ENCODE measurements at regions not wholly inside any gene's neighbourhood (a gene's known extent, or its start where the extent isn't known, plus 50 kb on each side); places are given as distances from the start of the nearest gene placed in this dataset.
A peak's percentile ranks its signal among the peaks of the same experiment; 100 is the strongest.
"Not testable (repeated sequence)": the region's sequence is repeated elsewhere in the genome, so short reads cannot be mapped to it uniquely, and the experiment has no call there.

DNA sequence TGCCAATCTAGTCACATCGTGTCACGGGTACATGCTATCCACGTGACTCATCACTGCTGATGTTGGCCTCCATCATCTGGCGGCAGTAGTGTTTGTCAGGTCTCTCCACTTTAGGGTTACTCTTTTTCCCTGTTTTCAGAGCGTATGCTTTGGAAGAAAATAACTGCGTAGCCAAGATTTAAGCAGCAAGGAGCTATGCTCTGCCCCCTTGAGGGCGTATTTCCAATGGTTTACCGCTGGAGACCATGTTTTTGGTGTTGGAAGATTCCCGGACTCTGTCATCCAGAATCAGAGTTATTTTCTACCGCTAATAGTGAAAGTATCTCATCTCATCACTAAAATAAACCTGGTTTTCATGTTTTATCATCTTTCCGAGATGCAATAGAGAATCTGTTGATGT, 306.5 kb downstream of the C6orf118 start:
- DNase-seq (ENCODE audit: low read depth), result no peak

DNA sequence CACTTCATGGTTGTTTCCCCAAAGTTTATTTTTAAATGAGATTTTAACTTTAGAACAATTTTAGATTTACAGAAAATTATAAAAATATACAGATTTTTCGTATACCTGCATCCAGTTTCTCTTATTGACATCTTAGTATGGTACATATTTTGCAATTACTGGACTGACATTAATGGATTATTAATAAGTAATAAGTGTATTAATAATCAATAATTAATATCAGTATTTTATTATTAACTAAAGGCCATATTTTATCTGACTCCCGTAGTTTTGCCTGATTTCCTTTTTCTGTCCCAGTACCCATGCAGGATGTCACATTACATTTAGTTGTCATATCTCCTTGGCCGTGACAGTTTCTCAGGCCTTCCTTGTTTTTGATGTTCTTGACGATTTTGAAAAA, 307.0 kb downstream of the C6orf118 start:
- no peak for DNase-seq (ENCODE audit: low read depth)

DNA sequence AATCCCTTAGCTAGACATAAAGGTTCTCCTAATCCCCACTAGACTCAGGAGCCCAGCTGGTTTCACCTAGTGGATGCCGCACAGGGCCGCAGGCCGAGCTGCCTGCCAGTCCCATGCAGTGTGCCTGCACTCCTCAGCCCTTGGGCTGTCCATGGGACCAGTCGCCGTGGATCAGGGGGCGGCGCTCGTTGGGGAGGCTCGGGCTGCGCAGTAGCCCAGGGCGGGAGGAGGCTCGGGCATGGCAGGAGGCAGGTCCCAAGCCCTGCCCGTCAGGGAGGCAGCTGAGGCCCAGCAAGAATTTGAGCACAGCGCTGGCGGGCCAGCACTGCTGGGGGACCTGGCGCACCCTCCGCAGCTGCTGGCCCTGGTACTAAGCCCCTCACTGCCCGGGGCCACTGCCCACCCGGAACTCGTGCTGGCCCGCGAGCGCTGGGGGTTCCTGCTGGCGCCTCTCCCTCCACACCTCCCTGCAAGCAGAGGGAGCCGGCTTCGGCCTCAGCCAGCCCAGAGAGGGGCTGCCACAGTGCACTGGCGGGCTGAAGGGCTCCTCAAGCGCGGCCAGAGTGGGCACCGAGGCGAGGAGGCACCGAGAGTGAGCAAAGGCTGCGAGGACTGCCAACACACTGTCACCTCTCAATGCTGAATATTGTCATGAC, 307.8 kb downstream of the C6orf118 start:
- no peak for DNase-seq (ENCODE audit: low read depth)

DNA sequence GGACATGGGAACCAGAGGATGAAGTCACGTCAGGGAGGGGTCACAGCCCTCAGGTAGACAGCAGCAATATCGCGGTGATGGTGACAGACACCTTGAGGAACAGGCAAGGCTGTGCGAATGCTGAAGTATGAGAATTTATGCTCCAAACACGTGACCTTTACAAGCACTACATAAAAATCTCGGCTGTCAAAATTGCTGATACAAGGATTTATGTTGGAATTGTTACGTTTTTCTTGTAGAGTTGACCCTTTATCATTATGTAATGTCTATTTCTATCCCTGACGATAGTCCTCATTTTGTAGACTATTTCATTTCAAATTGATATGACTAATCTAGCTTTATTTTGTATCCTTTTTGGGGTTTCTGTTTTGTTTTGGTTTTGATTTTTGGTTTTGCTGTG, 311.1 kb downstream of the C6orf118 start:
- DNase-seq (ENCODE audit: low read depth), result no peak

DNA sequence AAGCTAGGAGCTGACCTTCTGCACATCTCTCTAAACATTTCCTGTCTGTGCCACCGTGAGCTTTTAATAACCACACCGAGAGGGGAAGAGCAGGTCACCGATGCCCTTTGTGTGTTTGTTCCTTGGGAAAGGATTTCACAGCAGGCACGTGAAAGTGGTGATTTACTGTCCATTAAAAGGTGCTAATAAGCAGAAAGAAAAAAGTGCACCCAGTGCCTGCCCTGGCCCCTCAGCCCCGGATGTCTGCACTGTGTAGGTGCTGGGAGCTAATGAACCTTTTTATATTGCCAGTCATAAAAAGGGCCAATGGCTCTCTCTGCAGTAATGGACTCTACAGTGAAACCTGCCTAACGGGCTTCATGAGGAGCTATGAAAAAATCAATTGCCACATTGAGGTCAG, 312.6 kb downstream of the C6orf118 start:
- DNase-seq (ENCODE audit: low read depth), result no peak

DNA sequence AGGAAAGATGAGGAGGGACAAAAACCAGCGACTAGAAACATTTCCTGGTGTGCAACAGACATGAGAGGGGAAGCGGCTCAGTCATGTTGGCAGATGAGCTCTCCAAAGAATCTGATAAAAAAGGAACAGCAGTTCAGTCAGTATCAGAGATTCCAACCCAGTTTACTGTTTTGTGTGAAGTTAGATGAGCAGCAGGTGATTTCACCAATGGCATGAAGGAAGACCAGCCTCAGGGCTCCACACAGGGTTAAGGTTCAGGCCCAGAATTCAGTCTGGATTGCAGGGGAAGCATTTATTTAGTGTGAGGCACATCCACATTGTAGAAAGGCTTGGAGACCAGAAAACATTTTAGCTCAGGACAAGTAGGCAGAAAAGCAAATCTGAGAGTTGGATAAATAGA, 317.8 kb downstream of the C6orf118 start:
- DNase-seq (ENCODE audit: low read depth), result no peak

DNA sequence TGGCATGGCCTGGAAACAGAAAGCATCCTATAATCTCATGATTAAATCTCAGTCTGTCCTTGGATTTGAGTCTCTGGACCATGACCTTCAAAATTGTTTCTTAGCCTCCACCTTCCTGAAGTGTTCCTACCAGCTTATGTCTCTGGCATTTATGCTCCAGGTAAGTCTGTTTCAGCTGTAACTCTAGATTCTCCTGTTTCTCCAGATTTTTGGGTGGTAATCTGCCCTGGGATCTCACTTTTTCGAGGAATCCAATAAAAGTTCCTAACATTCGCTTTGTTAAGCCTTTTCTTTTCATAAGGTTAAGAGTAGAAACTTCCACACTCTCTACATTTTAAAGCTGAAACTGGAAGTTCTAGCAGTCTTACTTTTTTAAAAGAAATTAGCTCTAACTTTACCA, 318.5 kb downstream of the C6orf118 start:
- DNase-seq (ENCODE audit: low read depth), result no peak

DNA sequence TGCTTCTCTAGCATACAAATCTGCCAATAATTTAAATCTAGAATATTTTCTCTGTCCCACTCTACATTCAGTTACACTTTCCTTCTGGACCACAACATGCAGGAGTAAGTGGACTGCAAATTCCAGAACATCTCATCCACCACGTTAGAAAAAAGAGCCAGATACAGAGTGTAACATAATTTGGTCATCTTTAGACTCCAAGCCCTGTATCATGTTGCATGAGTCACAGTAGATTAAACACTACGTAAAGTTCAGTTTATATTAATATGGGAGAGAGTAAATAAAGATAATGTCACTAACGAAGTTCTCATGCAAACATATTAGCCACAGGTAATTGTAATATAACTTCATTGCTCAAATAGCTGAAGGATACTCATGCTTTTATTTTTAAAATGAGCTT, 327.0 kb downstream of the C6orf118 start:
- no peak for DNase-seq (ENCODE audit: low read depth)

DNA sequence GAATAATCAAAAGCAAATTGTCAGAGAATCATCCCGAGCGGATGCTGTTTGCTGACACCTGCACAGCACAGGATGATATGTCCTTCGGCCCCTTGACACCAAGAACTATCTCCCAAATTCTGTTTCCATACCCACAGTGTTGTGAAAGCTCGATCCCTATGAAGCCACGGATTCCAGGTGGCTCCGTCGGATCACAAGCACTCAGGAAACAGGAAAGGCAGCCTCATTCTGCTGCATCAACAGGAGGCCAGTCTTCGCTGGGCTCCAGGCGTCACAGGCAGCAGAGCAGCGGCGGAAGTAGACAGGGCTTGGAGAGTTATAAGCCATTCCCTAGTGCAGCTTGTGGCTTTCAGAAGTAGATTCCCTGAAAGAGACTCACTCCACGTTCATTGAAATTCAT, 342.3 kb downstream of the C6orf118 start:
- DNase-seq (ENCODE audit: low read depth), result no peak

DNA sequence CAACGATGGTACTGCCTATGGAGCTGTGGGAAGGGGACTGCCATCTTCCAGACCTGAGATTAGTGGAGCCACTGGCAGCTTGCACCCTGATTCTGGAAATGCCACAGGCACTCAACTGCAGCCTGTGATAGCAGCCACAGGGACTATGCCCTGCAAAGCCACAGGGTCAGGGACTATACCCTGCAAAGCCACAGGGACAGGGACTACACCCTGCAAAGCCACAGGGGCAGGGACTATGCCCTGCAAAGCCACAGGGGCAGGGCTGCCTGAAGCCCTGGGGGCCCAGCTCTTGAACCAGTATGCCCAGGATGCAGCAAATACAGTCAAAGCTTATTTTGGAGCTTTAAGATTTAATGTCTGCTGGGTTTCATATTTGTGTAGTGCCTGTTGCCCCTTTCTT, 346.6 kb downstream of the C6orf118 start:
- no peak for DNase-seq (ENCODE audit: low read depth)

DNA sequence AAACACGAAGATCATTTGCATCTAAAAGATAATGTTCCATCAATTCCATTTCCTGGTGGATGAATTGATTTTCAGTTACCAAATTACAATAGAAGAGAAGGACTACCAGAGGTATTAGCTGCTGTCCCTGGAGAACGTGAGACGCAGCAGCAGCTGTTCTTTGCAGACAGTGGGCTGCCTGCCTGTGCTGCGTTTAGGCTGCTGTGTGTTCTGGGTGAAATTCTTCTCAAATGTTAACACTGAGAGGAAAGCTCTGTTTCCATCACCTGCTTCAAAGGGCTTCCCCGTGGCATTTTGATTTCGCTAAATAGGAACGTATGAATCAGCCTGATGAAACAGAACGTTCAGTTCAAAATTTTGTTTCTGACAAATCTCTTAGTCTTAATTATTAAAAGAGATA, 362.2 kb downstream of the C6orf118 start:
- DNase-seq (ENCODE audit: low read depth), result no peak

DNA sequence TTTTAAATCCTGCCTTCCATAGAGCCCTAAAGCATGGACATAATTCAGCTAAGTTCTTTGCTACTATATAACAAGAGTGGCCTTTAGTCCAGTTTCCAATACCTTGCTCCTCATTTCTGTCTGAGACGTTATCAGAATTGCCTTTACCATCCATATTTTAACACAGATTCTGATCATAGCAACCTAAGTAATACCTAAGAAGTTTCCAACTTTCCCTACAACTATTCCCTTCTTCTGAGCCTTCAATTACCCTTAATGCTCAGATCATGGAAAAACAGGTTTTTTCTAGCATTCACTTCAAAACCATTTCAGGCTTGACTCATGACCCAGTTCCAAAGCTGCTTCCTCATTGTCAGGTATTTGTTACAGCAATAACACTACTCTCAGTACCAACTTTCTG, 367.1 kb downstream of the C6orf118 start:
- no peak for DNase-seq (ENCODE audit: low read depth)

DNA sequence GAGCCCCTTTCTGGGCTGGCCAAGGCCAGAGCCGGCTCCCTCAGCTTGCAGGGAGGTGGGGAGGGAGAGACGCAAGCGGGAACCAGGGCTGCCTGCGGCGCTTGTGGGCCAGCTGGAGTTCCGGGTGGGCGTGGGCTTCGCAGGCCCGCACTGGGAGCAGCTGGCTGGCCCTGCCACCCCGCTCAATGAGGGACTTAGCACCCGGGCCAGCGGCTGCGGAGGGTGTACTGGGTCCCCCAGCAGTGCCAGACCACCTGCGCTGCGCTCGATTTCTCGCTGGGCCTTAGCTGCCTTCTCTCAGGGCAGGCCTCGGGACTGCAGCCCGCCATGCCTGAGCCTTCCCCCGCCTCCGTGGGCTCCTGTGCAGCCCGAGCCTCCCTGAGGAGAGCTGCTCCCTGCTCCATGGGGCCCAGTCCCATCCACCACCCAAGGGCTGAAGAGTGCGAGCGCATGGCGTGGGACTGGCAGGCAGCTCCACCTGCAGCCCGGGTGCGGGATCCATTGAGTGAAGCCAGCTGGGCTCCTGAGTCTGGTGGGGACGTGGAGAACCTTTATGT, 376.1 kb downstream of the C6orf118 start:
- not testable (repeated sequence) for DNase-seq (ENCODE audit: low read depth)

DNA sequence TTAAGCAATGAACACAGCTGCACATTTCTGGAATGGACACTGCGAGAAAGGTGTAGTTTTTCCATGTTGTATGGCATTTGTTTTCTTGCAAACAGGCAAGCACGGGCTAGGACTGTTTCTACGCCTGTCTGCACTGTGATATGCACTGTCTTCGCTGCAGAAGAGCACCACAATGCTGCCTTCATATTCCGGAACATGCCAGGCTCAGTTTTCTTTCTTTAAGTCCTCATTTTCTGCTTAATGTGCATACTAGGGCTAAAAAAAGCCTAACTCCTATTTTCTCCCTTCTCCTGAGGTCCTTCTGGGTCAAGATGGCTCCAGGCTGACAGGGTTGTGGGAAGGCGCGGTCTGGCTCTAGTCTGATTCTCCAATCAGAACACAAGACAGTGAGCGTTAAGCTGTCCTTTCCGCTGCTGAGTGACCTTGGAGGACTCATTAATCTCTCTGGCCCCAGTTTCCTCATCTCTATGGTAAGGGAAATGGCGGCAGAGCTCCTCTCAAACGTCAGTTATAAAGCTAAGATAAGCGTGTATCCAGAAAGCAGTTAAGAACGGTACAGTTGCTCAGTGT, 379.9 kb downstream of the C6orf118 start:
- no peak for DNase-seq (ENCODE audit: low read depth)

DNA sequence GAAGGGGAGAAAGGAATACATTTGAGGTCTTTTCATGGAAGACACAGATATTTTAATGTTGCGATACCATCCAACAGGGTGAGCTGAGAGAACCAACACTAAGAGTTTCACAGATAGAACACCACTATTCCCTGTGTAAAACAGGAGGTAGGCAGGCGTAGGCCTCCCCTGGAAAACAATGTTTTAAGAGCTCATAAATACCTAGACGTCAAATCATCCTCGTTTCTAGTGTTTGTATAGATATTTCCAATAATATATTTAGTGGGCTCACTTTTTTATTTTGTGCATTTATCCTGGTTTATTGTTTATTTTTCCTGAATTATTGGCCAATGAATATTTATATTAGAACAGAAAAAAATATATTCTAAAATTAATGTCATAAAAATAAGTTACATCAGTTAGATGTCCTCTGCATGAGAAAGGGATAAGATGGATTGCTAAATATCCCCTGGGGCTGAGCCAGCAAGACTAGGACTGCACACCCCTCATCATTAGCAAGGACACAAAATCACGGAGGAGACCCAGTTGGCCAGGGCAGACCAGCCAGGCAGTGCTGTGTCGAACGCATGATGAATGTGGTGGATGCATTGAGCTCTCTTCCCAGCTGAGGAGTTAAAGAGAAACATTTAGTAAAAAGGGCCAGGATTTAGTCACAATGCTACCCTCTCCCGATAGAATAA, 380.5 kb downstream of the C6orf118 start:
- DNase-seq (ENCODE audit: low read depth), result no peak

DNA sequence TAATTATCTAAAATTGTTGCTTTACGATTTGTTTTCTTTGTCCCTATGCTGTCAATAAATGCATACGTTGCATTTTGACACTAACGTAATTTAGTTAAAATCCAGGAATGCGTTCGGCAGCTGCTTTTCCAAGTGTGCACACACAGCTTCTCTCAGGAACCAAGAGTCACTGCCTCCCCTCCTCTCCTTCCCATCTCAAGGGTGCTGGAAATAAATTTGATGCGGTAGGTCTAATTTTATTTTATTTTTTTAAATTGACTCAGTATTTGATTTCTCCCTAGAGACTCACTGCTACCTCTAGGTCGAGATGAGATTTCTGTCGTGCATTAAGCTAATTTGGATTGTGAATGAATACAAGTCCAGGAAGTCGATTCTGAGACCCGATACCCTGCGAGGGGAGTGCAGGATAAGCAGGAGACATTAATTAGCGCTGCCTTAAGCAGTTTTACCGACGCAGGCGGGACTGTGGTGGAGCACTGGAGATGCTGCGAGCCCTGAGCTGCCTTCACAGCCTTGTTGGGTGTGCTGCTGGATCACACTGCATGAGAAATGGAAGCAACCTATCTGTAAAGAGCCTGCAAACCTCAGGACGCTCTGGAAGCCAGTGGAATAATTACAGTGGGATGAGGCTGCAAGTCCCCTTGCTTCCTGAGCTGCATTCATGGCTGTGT, 381.2 kb downstream of the C6orf118 start:
- DNase-seq (ENCODE audit: low read depth), result no peak

DNA sequence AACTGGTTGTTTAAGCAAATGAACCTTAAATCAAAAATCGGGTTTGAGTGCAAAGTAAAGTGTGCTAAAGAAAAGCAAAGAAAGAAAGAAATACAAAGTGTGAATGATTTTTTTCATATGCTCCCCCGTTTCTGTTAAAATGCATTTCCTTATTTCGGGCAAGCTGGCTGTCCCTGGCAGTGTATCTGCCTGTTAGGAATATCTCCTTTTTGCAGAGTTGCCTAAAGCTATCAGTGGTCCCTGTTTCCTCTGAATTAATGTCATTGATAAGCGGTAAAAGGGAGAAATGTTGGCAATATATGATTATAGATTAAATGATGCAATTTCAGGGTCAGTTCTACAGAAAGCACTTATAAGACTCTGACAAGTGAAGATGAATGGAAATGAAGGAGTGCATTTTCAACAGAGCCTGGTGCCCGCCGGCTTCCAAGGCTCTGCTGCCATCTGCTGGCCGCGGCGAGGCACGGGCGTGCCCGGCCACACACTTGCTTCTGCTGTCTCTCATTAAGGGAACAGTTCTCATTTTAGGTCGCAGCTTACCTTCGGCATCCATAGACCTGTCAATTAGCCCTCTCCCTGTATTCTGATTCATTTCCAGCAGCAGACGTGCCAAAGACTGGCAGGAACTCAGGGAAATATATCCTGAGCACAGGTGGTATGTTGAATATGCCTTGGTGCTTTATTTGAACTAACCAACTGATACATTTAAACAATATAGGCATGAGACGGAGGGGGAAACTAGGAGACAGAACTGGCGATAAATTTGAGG, 381.9 kb downstream of the C6orf118 start:
- DNase-seq (ENCODE audit: low read depth), result peak; percentile 27

DNA sequence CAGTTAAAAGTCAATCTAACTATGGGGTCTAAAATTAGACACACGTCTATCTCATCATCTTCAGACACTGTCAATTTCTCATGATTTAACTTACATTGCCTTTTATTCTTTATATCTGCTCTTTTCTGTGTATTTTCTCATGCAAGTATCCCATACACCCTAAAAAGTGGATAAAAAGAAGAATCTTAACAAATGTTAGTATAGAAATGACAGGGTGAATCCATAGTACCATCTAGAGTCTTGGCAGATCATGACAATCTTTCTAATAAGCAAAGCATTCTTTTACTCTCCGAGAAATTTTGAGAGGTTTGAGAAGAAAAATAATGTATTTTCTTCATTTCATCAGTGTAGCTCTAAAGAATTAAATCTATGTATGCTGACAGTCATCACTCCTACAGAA, 382.7 kb downstream of the C6orf118 start:
- DNase-seq (ENCODE audit: low read depth), result no peak

DNA sequence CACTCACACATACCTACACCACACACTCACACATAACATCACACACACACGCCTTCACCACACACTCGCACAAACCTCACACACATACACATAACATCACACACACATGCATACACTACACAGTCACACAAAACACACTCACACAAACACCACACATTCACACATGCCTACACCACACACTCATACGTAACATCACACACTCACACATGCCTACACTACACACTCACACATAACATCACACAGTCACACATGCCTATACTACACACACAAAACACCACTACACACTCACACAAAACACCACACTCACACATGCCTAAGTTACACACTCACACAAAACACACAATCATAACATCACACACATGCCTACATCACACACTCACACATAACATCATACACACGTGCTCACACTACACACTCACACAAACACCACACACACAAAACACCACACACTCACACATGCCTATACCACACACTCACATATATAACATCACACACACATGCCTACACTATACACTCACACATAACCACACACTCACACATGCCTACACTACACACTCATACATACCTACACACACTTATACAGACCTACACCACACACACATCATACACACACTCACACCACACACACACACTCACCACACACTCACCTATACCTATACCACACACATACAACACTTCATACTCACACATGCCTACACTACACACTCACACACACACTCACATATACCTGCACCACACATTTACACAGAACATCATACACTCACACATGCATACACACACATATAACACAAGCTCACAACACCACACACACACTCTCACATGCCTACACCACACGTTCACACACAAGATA, 383.5 kb downstream of the C6orf118 start:
- DNase-seq (ENCODE audit: low read depth), result no peak

DNA sequence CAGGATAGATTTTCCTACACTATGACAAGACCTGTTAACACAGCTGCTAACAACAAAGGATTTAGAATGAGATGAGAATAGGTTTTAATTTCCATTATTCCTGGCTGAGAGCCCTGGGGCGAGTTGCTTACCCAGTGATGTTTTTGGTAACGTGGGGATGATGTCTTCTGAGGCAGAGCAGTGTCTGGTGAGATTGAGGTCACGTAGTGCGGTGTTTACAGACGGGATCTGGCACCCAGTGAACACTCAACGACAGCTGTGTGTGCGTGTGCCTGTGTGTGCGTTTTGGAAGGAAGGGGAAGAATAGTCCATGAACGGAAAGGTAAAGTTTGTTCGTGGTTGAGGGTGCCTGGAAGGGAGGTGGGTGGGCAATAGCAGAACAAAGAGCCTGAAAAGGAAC, 384.7 kb downstream of the C6orf118 start:
- no peak for DNase-seq (ENCODE audit: low read depth)

DNA sequence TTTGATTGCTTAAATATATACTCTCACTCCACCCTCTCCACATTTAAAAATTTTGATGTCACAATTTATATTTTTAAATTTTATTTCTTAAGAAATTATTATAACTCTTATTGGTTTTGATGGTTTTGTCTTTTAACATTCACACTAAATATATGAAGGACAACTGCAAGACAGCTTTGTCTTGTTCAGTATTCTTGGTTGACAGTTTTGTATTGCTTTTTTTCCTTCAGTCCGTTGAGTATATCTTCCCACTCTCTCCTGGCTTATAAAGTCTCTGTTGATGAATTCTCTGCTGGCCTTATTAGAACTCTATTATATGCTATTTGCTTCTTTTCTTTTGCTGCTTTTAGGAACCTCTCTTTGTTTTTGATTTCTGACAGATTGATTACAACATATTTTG, 392.2 kb downstream of the C6orf118 start:
- DNase-seq (ENCODE audit: low read depth), result no peak

Measured in activated T-helper 9 cell treated with anti-CD3 and anti-CD28 coated beads, Interleukin-2, amount 50 U/mL, for 16 hours (primary cell).